Panc1 (cell line): ENCODE measurements at regions not wholly inside any gene's neighbourhood (a gene's known extent, or its start where the extent isn't known, plus 50 kb on each side); places are given as distances from the start of the nearest gene placed in this dataset.

ENCODE experiments used
- ATAC-seq: fragments of 200-7000 bp; cut with Tn5 transposase; 2 replicates; pipeline ENCODE4 v1.9.1; 2020; ENCODE audit warnings: mild to moderate bottlenecking, moderate library complexity
- BruUV-seq: library from RNA; stranded (reverse); fragments of 400-500 nt; replicated peaks from 2 replicates; lab custom pipeline; 2021; lab: Mats Ljungman, UMichigan
- CTCF ChIA-PET: fragments of 300-600 bp; sonication (Branson Sonifier 250); formaldehyde crosslinking; loops from one replicate; lab custom pipeline; 2022; ENCODE audit warnings: antibody characterized with exemption; lab: Charles Lee
- POLR2A ChIA-PET: fragments of 300-600 bp; sonication (Branson Sonifier 250); formaldehyde crosslinking; loops from one replicate; lab custom pipeline; 2022; ENCODE audit warnings: antibody characterized with exemption; lab: Charles Lee
- DNase-seq: peaks from one replicate; pipeline ENCODE4 v3.0.0-alpha.2; 2010; ENCODE audit warnings: low read depth, low spot score
- H3K27ac ChIP-seq: 2 replicates; pipeline ENCODE4 v1.5.1; 2011; ENCODE audit warnings: mild to moderate bottlenecking, low read length, inconsistent platforms
- H3K27me3 ChIP-seq: fragments of 200-500 bp; sonication (Bioruptor generic); 2 replicates; pipeline ENCODE4 v1.6.0; 2014; ENCODE audit warnings: low read length, inconsistent platforms; ENCODE audit not compliant: control insufficient read depth, insufficient read depth
- H3K36me3 ChIP-seq: fragments of 200-500 bp; sonication (Bioruptor generic); 2 replicates; pipeline ENCODE4 v1.5.1; 2014; ENCODE audit warnings: inconsistent platforms, mild to moderate bottlenecking, low read length, moderate library complexity; ENCODE audit not compliant: control insufficient read depth, insufficient read depth
- H3K4me1 ChIP-seq: 2 replicates; pipeline ENCODE4 v1.5.1; 2011; ENCODE audit warnings: inconsistent platforms, mild to moderate bottlenecking, low read length, moderate library complexity; ENCODE audit not compliant: control insufficient read depth, insufficient read depth
- H3K4me3 ChIP-seq, 2 experiments: 2 replicates each; pipeline ENCODE4 v1.5.1; 2011 to 2012; ENCODE audit warnings: low read depth in 2 of 2, low read length in 2 of 2, mild to moderate bottlenecking in 2 of 2, inconsistent platforms in 1 of 2, moderate library complexity in 1 of 2
- H3K9me3 ChIP-seq: fragments of 200-500 bp; sonication (Bioruptor generic); 2 replicates; pipeline ENCODE4 v1.5.1; 2014; ENCODE audit warnings: low read depth, mild to moderate bottlenecking, inconsistent platforms, low read length, moderate library complexity; ENCODE audit not compliant: control insufficient read depth, insufficient read depth
- POLR2AphosphoS5 ChIP-seq: IDR thresholded peaks from 2 replicates; pipeline ENCODE4 v1.6.1; 2012; ENCODE audit warnings: mild to moderate bottlenecking, low read depth, low read length, moderate library complexity
- SIN3A ChIP-seq: IDR thresholded peaks from 2 replicates; pipeline ENCODE4 v1.6.1; 2012; ENCODE audit warnings: low read depth, mild to moderate bottlenecking, low read length, moderate library complexity, borderline replicate concordance; ENCODE audit not compliant: insufficient read depth
- TCF7L2 ChIP-seq: IDR thresholded peaks from 2 replicates; pipeline ENCODE4 v1.6.1; 2011; ENCODE audit warnings: mild to moderate bottlenecking, low read depth, low read length, inconsistent platforms
- in situ Hi-C: cut with HindIII; loops from 2 replicates; pipeline ENCODE4 v1.10.0; 2016; ENCODE audit warnings: low sequenced_read_pairs, low pct_unique_long_range_greater_than_20kb
- intact Hi-C: fragments of 100-400 bp; cut with micrococcal nuclease; formaldehyde crosslinking; loops from one replicate; pipeline ENCODE4 v1.10.0; 2022; ENCODE audit not compliant: unreplicated experiment
- TF ChIP-seq, protein P1 (sequence below): fragments of 450-650 bp; IDR thresholded peaks from 2 replicates; pipeline ENCODE4 v1.5.1; 2017; ENCODE audit warnings: mild to moderate bottlenecking
- TF ChIP-seq, protein P2 (sequence below), 2 experiments: IDR thresholded peaks; 2 replicates each; pipeline ENCODE4 v1.6.1; 2011 to 2012; ENCODE audit warnings: low read depth in 2 of 2, control low read depth in 1 of 2, low read length in 1 of 2, mild to moderate bottlenecking in 1 of 2, moderate library complexity in 1 of 2; ENCODE audit not compliant: insufficient read depth in 1 of 2

DNA sequence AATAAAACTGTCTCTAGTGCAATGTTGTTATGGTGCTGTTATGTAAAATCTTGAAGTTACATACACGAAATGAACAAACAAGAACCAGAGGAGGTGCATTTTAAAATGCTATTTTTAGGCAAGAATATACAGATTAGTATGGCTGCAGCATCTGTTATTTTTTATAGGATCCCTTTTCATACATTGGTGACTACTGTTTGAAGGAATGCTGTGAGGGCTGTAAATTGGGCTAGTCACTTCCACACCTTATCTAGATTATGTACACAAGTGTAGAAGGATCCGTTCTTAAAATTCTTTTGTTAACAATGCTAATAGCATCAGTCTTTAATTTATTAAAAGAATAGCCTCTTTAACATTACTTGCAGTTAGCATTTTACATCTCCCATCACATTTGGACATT, 284.3 kb upstream of the MDGA2 start:
- ChIA-PET CTCF (no interaction called here), POLR2A (no interaction called here)
- no TSS peak for BruUV-seq
- ATAC-seq (no peak), DNase-seq (no peak)
- Histone ChIP-seq H3K36me3 (no peaks in the 10 kb centered on the region), H3K4me3 (no peak overlapping the region), H3K27me3 (no peaks in the 10 kb centered on the region), H3K9me3 (no peaks in the 10 kb centered on the region), H3K4me1 (no peaks in the 10 kb centered on the region), H3K27ac (no peak overlapping the region)
- in situ Hi-C loops: no loop called here
- intact Hi-C loops: no loop called here
- TF ChIP-seq SIN3A: no peak
- TF ChIP-seq, protein P1, sequence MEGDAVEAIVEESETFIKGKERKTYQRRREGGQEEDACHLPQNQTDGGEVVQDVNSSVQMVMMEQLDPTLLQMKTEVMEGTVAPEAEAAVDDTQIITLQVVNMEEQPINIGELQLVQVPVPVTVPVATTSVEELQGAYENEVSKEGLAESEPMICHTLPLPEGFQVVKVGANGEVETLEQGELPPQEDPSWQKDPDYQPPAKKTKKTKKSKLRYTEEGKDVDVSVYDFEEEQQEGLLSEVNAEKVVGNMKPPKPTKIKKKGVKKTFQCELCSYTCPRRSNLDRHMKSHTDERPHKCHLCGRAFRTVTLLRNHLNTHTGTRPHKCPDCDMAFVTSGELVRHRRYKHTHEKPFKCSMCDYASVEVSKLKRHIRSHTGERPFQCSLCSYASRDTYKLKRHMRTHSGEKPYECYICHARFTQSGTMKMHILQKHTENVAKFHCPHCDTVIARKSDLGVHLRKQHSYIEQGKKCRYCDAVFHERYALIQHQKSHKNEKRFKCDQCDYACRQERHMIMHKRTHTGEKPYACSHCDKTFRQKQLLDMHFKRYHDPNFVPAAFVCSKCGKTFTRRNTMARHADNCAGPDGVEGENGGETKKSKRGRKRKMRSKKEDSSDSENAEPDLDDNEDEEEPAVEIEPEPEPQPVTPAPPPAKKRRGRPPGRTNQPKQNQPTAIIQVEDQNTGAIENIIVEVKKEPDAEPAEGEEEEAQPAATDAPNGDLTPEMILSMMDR: no peak
- no peak for TF ChIP-seq POLR2AphosphoS5
- TF ChIP-seq TCF7L2: no peak
- TF ChIP-seq, protein P2, sequence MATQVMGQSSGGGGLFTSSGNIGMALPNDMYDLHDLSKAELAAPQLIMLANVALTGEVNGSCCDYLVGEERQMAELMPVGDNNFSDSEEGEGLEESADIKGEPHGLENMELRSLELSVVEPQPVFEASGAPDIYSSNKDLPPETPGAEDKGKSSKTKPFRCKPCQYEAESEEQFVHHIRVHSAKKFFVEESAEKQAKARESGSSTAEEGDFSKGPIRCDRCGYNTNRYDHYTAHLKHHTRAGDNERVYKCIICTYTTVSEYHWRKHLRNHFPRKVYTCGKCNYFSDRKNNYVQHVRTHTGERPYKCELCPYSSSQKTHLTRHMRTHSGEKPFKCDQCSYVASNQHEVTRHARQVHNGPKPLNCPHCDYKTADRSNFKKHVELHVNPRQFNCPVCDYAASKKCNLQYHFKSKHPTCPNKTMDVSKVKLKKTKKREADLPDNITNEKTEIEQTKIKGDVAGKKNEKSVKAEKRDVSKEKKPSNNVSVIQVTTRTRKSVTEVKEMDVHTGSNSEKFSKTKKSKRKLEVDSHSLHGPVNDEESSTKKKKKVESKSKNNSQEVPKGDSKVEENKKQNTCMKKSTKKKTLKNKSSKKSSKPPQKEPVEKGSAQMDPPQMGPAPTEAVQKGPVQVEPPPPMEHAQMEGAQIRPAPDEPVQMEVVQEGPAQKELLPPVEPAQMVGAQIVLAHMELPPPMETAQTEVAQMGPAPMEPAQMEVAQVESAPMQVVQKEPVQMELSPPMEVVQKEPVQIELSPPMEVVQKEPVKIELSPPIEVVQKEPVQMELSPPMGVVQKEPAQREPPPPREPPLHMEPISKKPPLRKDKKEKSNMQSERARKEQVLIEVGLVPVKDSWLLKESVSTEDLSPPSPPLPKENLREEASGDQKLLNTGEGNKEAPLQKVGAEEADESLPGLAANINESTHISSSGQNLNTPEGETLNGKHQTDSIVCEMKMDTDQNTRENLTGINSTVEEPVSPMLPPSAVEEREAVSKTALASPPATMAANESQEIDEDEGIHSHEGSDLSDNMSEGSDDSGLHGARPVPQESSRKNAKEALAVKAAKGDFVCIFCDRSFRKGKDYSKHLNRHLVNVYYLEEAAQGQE (IDR thresholded peaks at IDR 0.05; ENCODE audit: insufficient read depth in 1 of 2, low read depth in 2 of 2, low read length in 1 of 2): no peak

DNA sequence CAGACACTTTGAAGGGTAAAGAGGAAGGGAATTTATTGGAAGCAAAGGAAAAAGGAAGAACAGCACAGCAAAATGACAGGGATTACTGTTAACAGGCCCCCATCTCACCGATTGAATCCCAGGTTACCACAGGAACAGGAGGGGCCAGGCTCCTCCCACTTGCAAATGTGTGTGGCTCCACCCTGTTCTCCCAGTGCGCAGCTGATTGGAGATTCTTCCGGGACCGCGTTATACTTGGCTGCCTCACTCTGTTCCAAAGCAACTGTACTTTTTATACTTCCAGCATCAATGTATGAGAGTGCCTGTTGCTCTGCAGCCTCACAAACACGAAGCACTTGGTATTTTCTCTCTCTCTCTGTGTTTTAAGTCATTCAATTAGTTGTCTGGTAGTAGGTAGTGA, 273.6 kb upstream of the MDGA2 start:
- BruUV-seq: no TSS peak
- ATAC-seq (no peak), DNase-seq (no peak)
- no peaks in the 10 kb centered on the region for H3K4me1 ChIP-seq
- no peak overlapping the region for H3K27ac ChIP-seq
- no peaks in the 10 kb centered on the region for H3K27me3 ChIP-seq
- CTCF ChIA-PET: no interaction called here
- TF ChIP-seq, protein P2 (IDR thresholded peaks at IDR 0.05; ENCODE audit: insufficient read depth in 1 of 2, low read depth in 2 of 2, low read length in 1 of 2): no peak
- TF ChIP-seq TCF7L2 (no peak), POLR2AphosphoS5 (no peak)
- TF ChIP-seq, protein P1: no peak
- intact Hi-C loops (no loop called here), in situ Hi-C loops (no loop called here)
- H3K4me3 ChIP-seq: no peak overlapping the region
- no peaks in the 10 kb centered on the region for H3K9me3 ChIP-seq
- POLR2A ChIA-PET: no interaction called here
- no peaks in the 10 kb centered on the region for H3K36me3 ChIP-seq
